Activated CD4-positive, alpha-beta T cell treated with anti-CD3 and anti-CD28 coated beads, Interleukin-2, amount 50 U/mL, for 4 hours (primary cell): ENCODE measurements at regions not wholly inside any gene's neighbourhood (a gene's known extent, or its start where the extent isn't known, plus 50 kb on each side); places are given as distances from the start of the nearest gene placed in this dataset.

Experiments used
- DNase-seq, 2 experiments: peaks; one replicate each; pipeline ENCODE4 v3.0.0-alpha.2; 2020

GRCh38 chr3:194998948-194999347 lies 272.0 kb downstream of the XXYLT1 start:
- DNase-seq, result no peak

GRCh38 chr3:194999491-194999890 lies 271.5 kb downstream of the XXYLT1 start:
- no peak for DNase-seq

GRCh38 chr3:195001261-195001660 lies 269.7 kb downstream of the XXYLT1 start:
- DNase-seq, result no peak

- DNase-seq, result no peak
Observed at GRCh38 chr3:195001961-195002861, 268.7 kb downstream of the XXYLT1 start.

GRCh38 chr3:195003006-195003892 lies 267.7 kb downstream of the XXYLT1 start:
- DNase-seq, result no peak

GRCh38 chr3:195003893-195004289 lies 267.1 kb downstream of the XXYLT1 start:
- DNase-seq, result no peak

- no peak for DNase-seq
Observed at GRCh38 chr3:195004512-195005250, 266.3 kb downstream of the XXYLT1 start.

GRCh38 chr3:195005251-195005620 lies 265.7 kb downstream of the XXYLT1 start:
- no peak for DNase-seq

- no peak for DNase-seq
Observed at GRCh38 chr3:195005759-195006510, 265.0 kb downstream of the XXYLT1 start.

- DNase-seq, result no peak
Observed at GRCh38 chr3:195007151-195007550, 263.8 kb downstream of the XXYLT1 start.

GRCh38 chr3:195007766-195008165 lies 263.2 kb downstream of the XXYLT1 start:
- no peak for DNase-seq

- DNase-seq, result no peak
Observed at GRCh38 chr3:195008816-195009215, 262.1 kb downstream of the XXYLT1 start.

GRCh38 chr3:195009616-195010015 lies 261.3 kb downstream of the XXYLT1 start:
- DNase-seq, result no peak

- DNase-seq, result no peak
Observed at GRCh38 chr3:195010551-195011100, 260.3 kb downstream of the XXYLT1 start.

GRCh38 chr3:195011231-195011834 lies 259.6 kb downstream of the XXYLT1 start:
- DNase-seq, result no peak

- DNase-seq, result no peak
Observed at GRCh38 chr3:195012100-195012499, 258.9 kb downstream of the XXYLT1 start.

GRCh38 chr3:195012571-195012970 lies 258.4 kb downstream of the XXYLT1 start:
- DNase-seq, result no peak

- no peak for DNase-seq
Observed at GRCh38 chr3:195013411-195014361, 257.3 kb downstream of the XXYLT1 start.

- DNase-seq, result no peak
Observed at GRCh38 chr3:195015021-195015420, 255.9 kb downstream of the XXYLT1 start.

- no peak for DNase-seq
Observed at GRCh38 chr3:195017151-195017550, 253.8 kb downstream of the XXYLT1 start.
